Body of pancreas (tissue), 4 donors: ENCODE measurements at regions not wholly inside any gene's neighbourhood (a gene's known extent, or its start where the extent isn't known, plus 50 kb on each side); places are given as distances from the start of the nearest gene placed in this dataset.
A peak's percentile ranks its signal among the peaks of the same experiment; 100 is the strongest.

Source experiments
- ATAC-seq: fragments of 150-250 bp; one replicate; pipeline ENCODE4 v1.9.1; 2016
- DNase-seq, 4 donors: peaks; one replicate each; pipeline ENCODE4 v3.0.0-alpha.2; 2019
- H3K27ac ChIP-seq, 4 donors: fragments of 200-600 bp; sonication (generic); 1 replicate in 3 of 4; 2 replicates in 1 of 4; pipeline versions ENCODE4 v1.5.1 to v1.6.1; 2016 to 2019; ENCODE audit warnings: mild to moderate bottlenecking in 1 of 4, mixed read lengths in 1 of 4, moderate library complexity in 1 of 4
- H3K27me3 ChIP-seq, 2 donors: fragments of 200-600 bp; sonication (generic); one replicate each; pipeline ENCODE4 v1.6.0; 2016; ENCODE audit warnings: mild to moderate bottlenecking in 1 of 2
- H3K36me3 ChIP-seq, 2 donors: fragments of 200-600 bp; sonication (generic); replicated peaks in 1 of 2; 2 replicates each; pipeline ENCODE4 v1.5.1; 2016; ENCODE audit warnings: low read depth in 2 of 2; ENCODE audit not compliant: insufficient read depth in 1 of 2
- H3K4me1 ChIP-seq: fragments of 200-600 bp; sonication (generic); one replicate; pipeline ENCODE4 v1.6.0; 2016
- H3K4me3 ChIP-seq, 2 donors: fragments of 200-600 bp; sonication (generic); 1 replicate in 1 of 2; 2 replicates in 1 of 2; pipeline ENCODE4 v1.5.1; 2016 to 2019
- H3K9me3 ChIP-seq, 3 donors: fragments of 200-600 bp; sonication (generic); 1 replicate in 2 of 3; 2 replicates in 1 of 3; pipeline ENCODE4 v1.5.1; 2016
- CTCF ChIP-seq, 7 experiments: fragments of 450-650 bp in 4 of 7; fragments of 200-600 bp in 3 of 7; sonication (generic) in 3 of 7; IDR thresholded peaks; one replicate each; pipeline ENCODE4 v1.5.1; 2016 to 2019; ENCODE audit warnings: antibody characterized with exemption in 7 of 7
- POLR2A ChIP-seq, 3 donors: fragments of 450-650 bp; IDR thresholded peaks; one replicate each; pipeline ENCODE4 v1.6.1; 2016; ENCODE audit warnings: antibody characterized with exemption in 3 of 3, mild to moderate bottlenecking in 2 of 3
- WGBS, 2 donors: methylation state at CpG; one replicate each; pipeline ENCODE4 v1.1.5; 2017; 5-methylcytosine and 5-hydroxymethylcytosine counted together
- intact Hi-C: fragments of 100-400 bp; cut with DNase I; formaldehyde crosslinking; loops from one replicate; pipeline ENCODE4 v1.15.1; 2023

- 78 to 83% methylated on average over 2 of the region's 2 CpGs for WGBS, 2 donors
- DNase-seq (no peak), ATAC-seq (no peak)
- H3K9me3 ChIP-seq: no peaks in the 10 kb centered on the region
- no peaks in the 10 kb centered on the region for H3K36me3 ChIP-seq
- peaks cover 7% of the 10 kb centered on the region for H3K4me1 ChIP-seq
- intact Hi-C loops: no loop called here
- TF ChIP-seq CTCF (IDR thresholded peaks at IDR 0.05): no peak
- no peak for TF ChIP-seq POLR2A (IDR thresholded peaks at IDR 0.05)
- H3K4me3 ChIP-seq: no peak overlapping the region
- no peaks in the 10 kb centered on the region for H3K27me3 ChIP-seq
- H3K27ac ChIP-seq: no peak overlapping the region
These were observed 176.4 kb upstream of the PROK2 start for GRCh38 chr3:71961378-71961777.

DNA sequence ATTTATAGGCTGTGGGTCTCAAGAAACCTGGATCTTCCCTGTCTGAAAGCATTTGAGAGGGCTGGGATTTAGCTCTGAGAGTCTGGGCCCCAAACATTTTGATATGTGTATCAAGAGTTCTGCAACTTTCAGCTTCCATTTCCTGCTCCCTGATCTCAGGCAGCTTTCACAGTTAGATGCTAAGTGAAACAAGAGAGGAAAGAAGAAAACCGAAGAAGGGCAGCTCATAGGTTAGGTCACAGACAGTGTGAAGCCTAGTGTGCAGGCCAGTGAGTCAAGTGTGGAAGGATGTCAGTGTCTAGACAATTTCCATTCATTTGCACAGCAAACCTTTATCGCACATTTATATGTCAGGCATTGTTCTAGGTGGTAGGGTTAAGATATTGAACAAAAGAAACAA is 173.6 kb upstream of the PROK2 start:
- DNase-seq: no peak
- H3K4me3 ChIP-seq: no peak overlapping the region
- no peaks in the 10 kb centered on the region for H3K27me3 ChIP-seq
- WGBS, 2 donors: 78 to 87% methylated on average over 2 of the region's 2 CpGs
- H3K27ac ChIP-seq: no peak overlapping the region
- TF ChIP-seq POLR2A (IDR thresholded peaks at IDR 0.05): no peak
- no peak for TF ChIP-seq CTCF (IDR thresholded peaks at IDR 0.05)
- no peaks in the 10 kb centered on the region for H3K9me3 ChIP-seq
- ATAC-seq: no peak
- H3K36me3 ChIP-seq: no peaks in the 10 kb centered on the region
- H3K4me1 ChIP-seq: peaks cover 6% of the 10 kb centered on the region
- intact Hi-C loops: loop anchor here (5.0 kb wide), 1 partner anchor 859 kb away; no protein-coding TSS in a partner anchor

GRCh38 chr3:71956716-71957115 is 171.8 kb upstream of the PROK2 start:
- Histone ChIP-seq H3K36me3 (no peaks in the 10 kb centered on the region), H3K27ac (no peak overlapping the region), H3K4me3 (no peak overlapping the region), H3K9me3 (no peaks in the 10 kb centered on the region), H3K27me3 (no peaks in the 10 kb centered on the region), H3K4me1 (peaks cover 6% of the 10 kb centered on the region)
- ATAC-seq: no peak
- no peak for DNase-seq
- WGBS, 2 donors: 66 to 72% methylated on average over 3 of the region's 3 CpGs
- intact Hi-C loops: loop anchor here (5.0 kb wide), 1 partner anchor 861 kb away; no protein-coding TSS in a partner anchor
- TF ChIP-seq POLR2A (IDR thresholded peaks at IDR 0.05): no peak
- no peak for TF ChIP-seq CTCF (IDR thresholded peaks at IDR 0.05)

DNA sequence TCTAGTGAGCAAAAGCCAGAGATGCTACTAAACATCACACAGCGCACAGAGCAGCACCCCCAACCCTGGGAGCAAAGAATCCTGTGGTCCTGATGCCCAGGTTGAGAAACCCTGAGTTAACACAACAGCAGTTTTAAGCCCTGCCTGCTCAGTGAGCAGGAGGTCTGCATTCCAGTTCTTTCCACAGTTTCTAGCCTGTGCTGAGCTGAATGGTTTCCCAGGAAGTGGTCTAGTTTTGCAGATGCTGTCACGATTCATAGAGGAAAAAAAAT is 171.1 kb upstream of the PROK2 start:
- Histone ChIP-seq H3K4me1 (peaks cover 6% of the 10 kb centered on the region), H3K27me3 (no peaks in the 10 kb centered on the region), H3K9me3 (no peaks in the 10 kb centered on the region), H3K4me3 (no peak overlapping the region), H3K27ac (no peak overlapping the region), H3K36me3 (no peaks in the 10 kb centered on the region)
- DNase-seq: no peak
- no peak for TF ChIP-seq CTCF (IDR thresholded peaks at IDR 0.05)
- TF ChIP-seq POLR2A (IDR thresholded peaks at IDR 0.05): no peak
- no peak for ATAC-seq
- intact Hi-C loops: loop anchor here (5.0 kb wide), 1 partner anchor 861 kb away; no protein-coding TSS in a partner anchor
- WGBS, 2 donors: 43 to 52% methylated on average over 2 of the region's 2 CpGs

DNA sequence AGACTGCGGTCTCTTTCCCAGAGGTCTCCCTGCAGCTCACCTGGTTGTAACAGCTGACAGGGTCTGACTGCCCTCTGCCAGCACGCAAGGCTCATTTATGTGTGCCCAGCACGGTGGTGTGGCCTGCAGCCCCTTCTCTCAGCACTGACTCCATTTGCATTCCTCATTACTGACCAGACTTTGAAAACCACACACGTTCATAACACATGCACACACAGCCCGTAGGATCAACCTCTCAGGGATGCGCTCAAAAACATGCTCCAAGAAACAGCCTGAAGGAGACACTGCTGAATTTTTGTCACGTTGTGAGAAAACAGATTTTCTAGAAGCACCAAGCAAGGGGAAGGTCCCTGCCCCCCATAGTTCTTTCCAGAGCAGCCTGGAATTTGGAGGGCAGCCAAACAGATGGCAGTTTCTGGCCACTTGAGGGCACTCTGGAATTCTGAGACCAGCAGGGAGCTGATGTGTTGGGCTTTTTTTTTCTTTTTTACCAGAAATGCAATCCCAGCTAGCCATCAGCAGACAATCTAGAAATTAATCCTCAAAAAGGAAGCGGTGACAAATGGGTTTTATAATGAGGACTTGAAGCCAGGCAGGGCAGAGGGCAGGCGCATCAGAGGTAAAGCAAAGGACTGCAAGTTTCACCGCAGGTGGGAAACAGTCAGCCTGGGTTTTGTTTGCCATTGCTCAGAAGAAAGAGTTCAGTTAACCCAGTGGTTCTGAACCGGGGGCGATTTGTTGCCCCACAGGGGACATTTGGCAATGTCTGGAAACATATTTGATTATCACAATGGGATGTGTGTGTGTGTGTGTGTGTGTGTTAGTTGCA is 170.5 kb upstream of the PROK2 start:
- no peaks in the 10 kb centered on the region for H3K36me3 ChIP-seq
- peak; percentile 53 for ATAC-seq

More for the DNA sequence above, 170.5 kb upstream of the PROK2 start:
- peak; percentile 26 to 80 (median 72) for TF ChIP-seq CTCF (IDR thresholded peaks at IDR 0.05)
- no peak for TF ChIP-seq POLR2A (IDR thresholded peaks at IDR 0.05)
- Histone ChIP-seq H3K4me3 (no peak overlapping the region), H3K9me3 (no peaks in the 10 kb centered on the region), H3K27ac (no peak overlapping the region), H3K27me3 (no peaks in the 10 kb centered on the region), H3K4me1 (peaks cover 6% of the 10 kb centered on the region)
- DNase-seq: peak; percentile 78 to 83 (median 79)
- WGBS, 2 donors: 35% methylated on average over 10 to 12 of the region's 12 CpGs
- intact Hi-C loops: loop anchor here (5.0 kb wide), 1 partner anchor 862 kb away; no protein-coding TSS in a partner anchor
